ENCODE measurements at regions not wholly inside any gene's neighbourhood (a gene's known extent, or its start where the extent isn't known, plus 50 kb on each side); places are given as distances from the start of the nearest gene placed in this dataset.

DNA sequence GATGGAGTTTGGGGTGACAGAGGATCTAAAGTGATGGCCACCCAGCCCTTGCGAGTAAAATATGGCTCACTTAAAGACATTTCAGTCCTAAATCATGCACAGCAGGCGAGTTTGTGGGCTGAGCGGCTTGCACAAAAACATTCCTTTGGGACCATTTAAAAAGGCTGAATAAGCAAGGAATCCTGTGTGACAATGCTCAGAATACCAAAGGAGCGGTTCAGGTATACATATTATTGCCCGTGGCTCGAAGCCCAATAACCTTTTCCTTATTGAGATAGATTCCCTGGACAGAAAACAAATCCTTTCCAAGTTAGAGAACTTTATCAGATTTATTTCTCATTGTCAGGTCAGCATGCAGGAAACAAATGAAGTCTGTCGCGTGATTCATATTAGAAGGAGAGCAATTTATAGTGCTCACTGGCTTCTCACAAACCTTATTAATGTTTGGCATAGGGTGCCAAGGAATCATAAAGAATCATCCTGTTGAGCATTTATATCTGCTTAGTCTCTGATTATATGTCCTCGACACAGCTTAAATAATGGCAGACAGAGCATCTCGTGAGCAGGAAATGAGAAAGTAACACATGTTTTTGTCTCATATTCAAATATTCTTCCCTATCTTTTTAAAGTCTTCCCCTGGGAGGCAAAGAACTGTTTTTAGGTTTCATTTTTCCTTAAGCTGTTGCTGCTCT, 121.3 kb downstream of the TRMT11 start:
- TF ChIP-seq, protein P1, sequence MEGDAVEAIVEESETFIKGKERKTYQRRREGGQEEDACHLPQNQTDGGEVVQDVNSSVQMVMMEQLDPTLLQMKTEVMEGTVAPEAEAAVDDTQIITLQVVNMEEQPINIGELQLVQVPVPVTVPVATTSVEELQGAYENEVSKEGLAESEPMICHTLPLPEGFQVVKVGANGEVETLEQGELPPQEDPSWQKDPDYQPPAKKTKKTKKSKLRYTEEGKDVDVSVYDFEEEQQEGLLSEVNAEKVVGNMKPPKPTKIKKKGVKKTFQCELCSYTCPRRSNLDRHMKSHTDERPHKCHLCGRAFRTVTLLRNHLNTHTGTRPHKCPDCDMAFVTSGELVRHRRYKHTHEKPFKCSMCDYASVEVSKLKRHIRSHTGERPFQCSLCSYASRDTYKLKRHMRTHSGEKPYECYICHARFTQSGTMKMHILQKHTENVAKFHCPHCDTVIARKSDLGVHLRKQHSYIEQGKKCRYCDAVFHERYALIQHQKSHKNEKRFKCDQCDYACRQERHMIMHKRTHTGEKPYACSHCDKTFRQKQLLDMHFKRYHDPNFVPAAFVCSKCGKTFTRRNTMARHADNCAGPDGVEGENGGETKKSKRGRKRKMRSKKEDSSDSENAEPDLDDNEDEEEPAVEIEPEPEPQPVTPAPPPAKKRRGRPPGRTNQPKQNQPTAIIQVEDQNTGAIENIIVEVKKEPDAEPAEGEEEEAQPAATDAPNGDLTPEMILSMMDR (IDR thresholded peaks at IDR 0.05; ENCODE audit: low read length) = no peak
- no peak for TF ChIP-seq EZH2 (IDR thresholded peaks at IDR 0.05; ENCODE audit: borderline replicate concordance, low read length)

Measured in OCI-LY1 (cell line).